ENCODE measurements at regions not wholly inside any gene's neighbourhood (a gene's known extent, or its start where the extent isn't known, plus 50 kb on each side); places are given as distances from the start of the nearest gene placed in this dataset.
"Not testable (repeated sequence)": the region's sequence is repeated elsewhere in the genome, so short reads cannot be mapped to it uniquely, and the experiment has no call there.

GRCh38 chr18:65601775-65602174 is 149.0 kb upstream of the CDH7 start:
- Mint-ChIP-seq H3K27ac (no peak overlapping the region), H3K9me3 (peaks cover 14% of the 10 kb centered on the region), H3K27me3 (ENCODE audit: insufficient read depth) (no peaks in the 10 kb centered on the region), H3K36me3 (ENCODE audit: low read depth) (no peaks in the 10 kb centered on the region; the same call in 1 of the 2 replicates), H3K4me3 (no peak overlapping the region), H3K4me1 (ENCODE audit: low read depth) (no peaks in the 10 kb centered on the region)
- no peak for TF ChIP-seq CTCF (IDR thresholded peaks at IDR 0.05)
- no peak for DNase-seq

DNA sequence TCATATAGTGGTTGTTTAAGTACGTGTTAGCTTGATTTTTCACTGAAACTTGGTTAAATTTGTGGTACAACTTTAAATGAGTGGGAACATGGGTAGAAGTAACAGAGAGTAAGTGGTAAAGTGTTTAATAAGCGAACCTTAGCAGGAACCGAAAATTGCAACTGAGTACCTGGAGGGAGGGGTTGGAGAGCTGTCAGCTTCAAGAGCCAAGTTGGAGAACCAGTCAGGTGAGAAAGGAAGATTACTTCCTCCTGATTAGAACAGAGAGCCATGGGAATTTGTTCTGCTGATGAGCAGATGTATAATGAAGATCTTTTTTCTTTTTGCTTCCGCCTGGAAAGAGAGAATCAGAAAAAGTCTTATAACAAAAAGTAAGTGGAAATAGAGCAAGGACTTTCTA is 158.4 kb upstream of the CDH7 start:
- peaks cover 29% of the 10 kb centered on the region for H3K9me3 Mint-ChIP-seq
- H3K36me3 Mint-ChIP-seq (ENCODE audit: low read depth), result no peaks in the 10 kb centered on the region
- H3K4me1 Mint-ChIP-seq (ENCODE audit: low read depth), result no peaks in the 10 kb centered on the region
- H3K27me3 Mint-ChIP-seq (ENCODE audit: insufficient read depth), result no peaks in the 10 kb centered on the region
- TF ChIP-seq CTCF (IDR thresholded peaks at IDR 0.05), result no peak
- no peak for DNase-seq
- no peak overlapping the region for H3K4me3 Mint-ChIP-seq
- H3K27ac Mint-ChIP-seq, result no peak overlapping the region

DNA sequence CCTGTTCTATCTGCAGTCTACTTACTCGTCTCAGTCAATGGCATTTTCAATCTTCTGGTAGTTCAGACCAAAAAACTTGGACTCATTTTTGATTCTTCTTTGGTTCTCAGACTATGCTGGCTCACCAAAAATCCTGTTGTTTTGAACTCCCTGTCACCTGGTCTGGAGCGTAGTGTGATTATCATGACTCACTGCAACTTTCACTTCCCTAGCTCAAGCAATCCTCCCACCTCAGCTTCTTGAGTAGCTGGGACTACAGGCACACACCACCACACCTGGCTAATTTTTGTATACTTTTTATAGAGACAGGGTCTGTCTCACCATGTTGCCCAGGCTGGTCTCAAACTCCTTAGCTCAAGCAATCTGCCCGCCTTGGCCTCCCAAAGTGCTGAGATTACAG is 163.3 kb upstream of the CDH7 start:
- H3K4me3 Mint-ChIP-seq, result no peak overlapping the region
- no peaks in the 10 kb centered on the region for H3K36me3 Mint-ChIP-seq (ENCODE audit: low read depth)
- no peak for TF ChIP-seq CTCF (IDR thresholded peaks at IDR 0.05)
- H3K4me1 Mint-ChIP-seq (ENCODE audit: low read depth), result no peaks in the 10 kb centered on the region
- DNase-seq, result no peak
- no peak overlapping the region for H3K27ac Mint-ChIP-seq
- H3K27me3 Mint-ChIP-seq (ENCODE audit: insufficient read depth), result 0 out of 2 replicates have a peak, but pooled peaks cover 1% of the 10 kb centered on the region
- H3K9me3 Mint-ChIP-seq, result peaks cover 45% of the 10 kb centered on the region

- not testable (repeated sequence) for H3K36me3 Mint-ChIP-seq (ENCODE audit: low read depth); H3K4me1 Mint-ChIP-seq (ENCODE audit: low read depth); H3K4me3 Mint-ChIP-seq; DNase-seq; H3K27me3 Mint-ChIP-seq (ENCODE audit: insufficient read depth); H3K27ac Mint-ChIP-seq
- peaks cover 32% of the 10 kb centered on the region for H3K9me3 Mint-ChIP-seq
Observed at GRCh38 chr18:65582094-65582493, 168.7 kb upstream of the CDH7 start.

- Mint-ChIP-seq H3K27ac (no peak overlapping the region), H3K27me3 (ENCODE audit: insufficient read depth) (no peaks in the 10 kb centered on the region), H3K4me3 (no peak overlapping the region), H3K36me3 (ENCODE audit: low read depth) (no peaks in the 10 kb centered on the region), H3K4me1 (ENCODE audit: low read depth) (no peaks in the 10 kb centered on the region), H3K9me3 (no peaks in the 10 kb centered on the region)
- no peak for TF ChIP-seq CTCF (IDR thresholded peaks at IDR 0.05)
- DNase-seq, result no peak
Observed at GRCh38 chr18:65568866-65569265, 181.9 kb upstream of the CDH7 start.

DNA sequence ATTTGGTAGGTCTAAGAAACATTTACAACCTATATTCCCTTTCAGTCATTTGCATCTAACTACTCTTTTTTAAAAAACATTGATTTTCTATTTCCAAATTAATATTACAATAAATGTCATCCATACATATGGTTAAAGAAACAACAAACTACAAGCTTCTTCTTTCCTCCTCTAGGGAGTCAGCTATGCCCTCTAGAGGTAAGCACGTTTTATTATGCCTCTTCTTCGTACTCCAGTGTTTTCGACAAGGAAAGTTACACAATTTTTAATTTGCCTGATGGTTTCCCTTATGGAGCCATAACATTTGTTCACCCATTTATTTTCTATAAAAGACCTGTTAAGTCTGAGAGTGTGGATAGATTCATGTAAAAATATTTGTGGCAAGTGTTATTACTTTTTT is 183.4 kb upstream of the CDH7 start:
- Mint-ChIP-seq H3K36me3 (ENCODE audit: low read depth) (no peaks in the 10 kb centered on the region), H3K27ac (no peak overlapping the region), H3K4me1 (ENCODE audit: low read depth) (no peaks in the 10 kb centered on the region), H3K27me3 (ENCODE audit: insufficient read depth) (no peaks in the 10 kb centered on the region), H3K4me3 (no peak overlapping the region), H3K9me3 (peaks cover 5% of the 10 kb centered on the region; the same call in 1 of the 2 replicates)
- no peak for TF ChIP-seq CTCF (IDR thresholded peaks at IDR 0.05)
- DNase-seq, result no peak
